K562 (cell line): ENCODE measurements at regions not wholly inside any gene's neighbourhood (a gene's known extent, or its start where the extent isn't known, plus 50 kb on each side); places are given as distances from the start of the nearest gene placed in this dataset.

ENCODE experiments used
- EZH2 ChIP-seq: IDR thresholded peaks from 2 replicates; pipeline ENCODE4 v1.6.1; 2012; ENCODE audit warnings: low read depth, mild to moderate bottlenecking, inconsistent platforms, low read length, borderline replicate concordance
- ZNF253 ChIP-seq: fragments of 250-450 bp; sonication (Bioruptor Pico); conservative IDR thresholded peaks from 2 replicates; pipeline ENCODE4 v1.6.1; 2021; ENCODE audit warnings: mild to moderate bottlenecking

GRCh38 chr14:36245223-36245622 lies 68.7 kb upstream of the PTCSC3 start:
- no peak for TF ChIP-seq ZNF253 (CRISPR knock-in tag)
- TF ChIP-seq EZH2 = no peak
